GM12878 (cell line): ENCODE measurements at regions not wholly inside any gene's neighbourhood (a gene's known extent, or its start where the extent isn't known, plus 50 kb on each side); places are given as distances from the start of the nearest gene placed in this dataset.

Experiments
- ATAC-seq: fragments of 200-7000 bp; cut with Tn5 transposase; 3 replicates; pipeline ENCODE4 v1.9.1; 2020; ENCODE audit warnings: mild to moderate bottlenecking, moderate library complexity
- BruUV-seq: library from RNA; stranded (reverse); fragments of 400-500 nt; replicated peaks from 2 replicates; lab custom pipeline; 2021; lab: Mats Ljungman, UMichigan
- CTCF ChIA-PET: fragments of 300-600 bp; sonication (Branson Sonifier 250); formaldehyde crosslinking; extraction: SDS; loops from one replicate; lab custom pipeline; 2021; ENCODE audit warnings: inconsistent platforms; lab: Yijun Ruan, JAX
- POLR2A ChIA-PET: fragments of 350-600 bp; formaldehyde crosslinking; extraction: SDS; loops from one replicate; lab custom pipeline; 2021; ENCODE audit warnings: inconsistent platforms; lab: Charles Lee
- RAD21 ChIA-PET: fragments of 300-600 bp; sonication (Branson Sonifier 250); formaldehyde crosslinking; loops from one replicate; lab custom pipeline; 2023; ENCODE audit warnings: antibody characterized with exemption; ENCODE audit not compliant: unreplicated experiment; lab: Charles Lee
- SMC1A ChIA-PET: fragments of 300-600 bp; sonication (Branson Sonifier 250); formaldehyde crosslinking; loops from one replicate; lab custom pipeline; 2023; ENCODE audit not compliant: unreplicated experiment, uncharacterized antibody; lab: Charles Lee
- DNase-seq: peaks from one replicate; pipeline ENCODE4 v3.0.0-alpha.2; 2011; ENCODE audit warnings: low read depth, low spot score
- FAIRE-seq: peaks from 3 replicates; lab custom pipeline; 2011; peaks lifted over from hg19 to GRCh38; lab: Jason Lieb, UNC
- H2AFZ ChIP-seq: 2 replicates; pipeline ENCODE4 v1.6.0; 2011; ENCODE audit warnings: low read depth, low read length, control low read depth; ENCODE audit not compliant: control insufficient read depth
- H3K27ac ChIP-seq: 2 replicates; pipeline ENCODE4 v1.5.1; 2011; ENCODE audit warnings: control low read depth; ENCODE audit not compliant: control insufficient read depth, insufficient read depth
- H3K27me3 ChIP-seq, 2 experiments: replicated peaks in 1 of 2; 2 replicates each; pipeline versions ENCODE4 v1.6.0 to v1.6.1; 2011; ENCODE audit warnings: low read length in 1 of 2; ENCODE audit not compliant: control insufficient read depth in 2 of 2, insufficient read depth in 2 of 2
- H3K36me3 ChIP-seq, 2 experiments: 2 replicates each; pipeline ENCODE4 v1.5.1; 2011; ENCODE audit warnings: low read length in 1 of 2; ENCODE audit not compliant: control insufficient read depth in 2 of 2, insufficient read depth in 2 of 2
- H3K4me1 ChIP-seq: 2 replicates; pipeline ENCODE4 v1.6.1; 2011; ENCODE audit warnings: mild to moderate bottlenecking, low read length, moderate library complexity, mixed read lengths; ENCODE audit not compliant: control insufficient read depth, insufficient read depth
- H3K4me2 ChIP-seq: 2 replicates; pipeline ENCODE4 v1.6.0; 2011; ENCODE audit warnings: control low read depth; ENCODE audit not compliant: control insufficient read depth, insufficient read depth
- H3K4me3 ChIP-seq: fragments of 200-600 bp; sonication (generic); 2 replicates; pipeline ENCODE4 v1.5.1; 2016
- H3K79me2 ChIP-seq: 2 replicates; pipeline ENCODE4 v1.6.0; 2011; ENCODE audit warnings: low read length; ENCODE audit not compliant: control insufficient read depth, insufficient read depth
- H3K9ac ChIP-seq: 2 replicates; pipeline ENCODE4 v1.8.0; 2011; ENCODE audit warnings: low read length, control low read depth, mixed read lengths; ENCODE audit not compliant: control insufficient read depth, insufficient read depth
- H3K9me3 ChIP-seq: replicated peaks from 3 replicates; pipeline ENCODE4 v1.5.1; 2011; ENCODE audit warnings: mild to moderate bottlenecking, low read length; ENCODE audit not compliant: control insufficient read depth, insufficient read depth
- H4K20me1 ChIP-seq: 2 replicates; pipeline ENCODE4 v1.6.0; 2011; ENCODE audit not compliant: control insufficient read depth, insufficient read depth
- ATF7 ChIP-seq: fragments of 450-650 bp; IDR thresholded peaks from 2 replicates; pipeline ENCODE4 v1.6.1; 2016; ENCODE audit warnings: low read depth, mild to moderate bottlenecking
- BHLHE40 ChIP-seq, 2 experiments: fragments of 450-650 bp in 1 of 2; IDR thresholded peaks; 2 replicates each; pipeline ENCODE4 v1.6.1; 2011 to 2017; ENCODE audit warnings: low read depth in 2 of 2, borderline replicate concordance in 1 of 2, improper control_type of control experiment in 1 of 2, low read length in 1 of 2, mild to moderate bottlenecking in 1 of 2
- BRCA1 ChIP-seq: IDR thresholded peaks from 2 replicates; pipeline ENCODE4 v1.6.1; 2011; ENCODE audit warnings: low read depth, low read length, improper control_type of control experiment
- CBFB ChIP-seq: IDR thresholded peaks from 2 replicates; pipeline ENCODE4 v1.6.1; 2016; ENCODE audit warnings: antibody characterized with exemption, low read depth
- DPF2 ChIP-seq: fragments of 450-650 bp; IDR thresholded peaks from 2 replicates; pipeline ENCODE4 v1.6.1; 2017; ENCODE audit warnings: mild to moderate bottlenecking
- GATAD2B ChIP-seq: fragments of 450-650 bp; conservative IDR thresholded peaks from 2 replicates; pipeline ENCODE4 v1.6.1; 2017; ENCODE audit warnings: low read depth, mild to moderate bottlenecking, moderate library complexity
- HDAC6 ChIP-seq: fragments of 200-600 bp; sonication (generic); IDR thresholded peaks from one replicate; pipeline ENCODE4 v1.8.0; 2017; ENCODE audit warnings: antibody characterized with exemption; ENCODE audit not compliant: unreplicated experiment
- HDGF ChIP-seq: fragments of 450-650 bp; IDR thresholded peaks from 2 replicates; pipeline ENCODE4 v1.6.1; 2016; ENCODE audit warnings: antibody characterized with exemption
- JUNB ChIP-seq: IDR thresholded peaks from 2 replicates; pipeline ENCODE4 v1.6.1; 2016; ENCODE audit warnings: antibody characterized with exemption, mild to moderate bottlenecking
- KAT2A ChIP-seq: conservative IDR thresholded peaks from 2 replicates; pipeline ENCODE4 v1.6.1; 2011; ENCODE audit warnings: low read depth, low read length; ENCODE audit not compliant: control insufficient read depth
- NBN ChIP-seq: fragments of 450-650 bp; IDR thresholded peaks from 2 replicates; pipeline ENCODE4 v1.6.1; 2016
- NFYA ChIP-seq: IDR thresholded peaks from 2 replicates; pipeline ENCODE4 v1.6.1; 2011; ENCODE audit warnings: low read depth, mild to moderate bottlenecking, low read length, improper control_type of control experiment, borderline replicate concordance
- RB1 ChIP-seq: fragments of 450-650 bp; formaldehyde crosslinking; IDR thresholded peaks from 2 replicates; pipeline ENCODE4 v1.6.1; 2017; ENCODE audit warnings: mild to moderate bottlenecking, borderline replicate concordance
- RFX5 ChIP-seq: IDR thresholded peaks from 2 replicates; pipeline ENCODE4 v1.6.1; 2011; ENCODE audit warnings: low read depth, low read length, improper control_type of control experiment
- SP1 ChIP-seq: IDR thresholded peaks from one replicate; pipeline ENCODE4 v1.6.1; 2011; ENCODE audit warnings: low read depth, low read length
- STAT3 ChIP-seq: IDR thresholded peaks from 2 replicates; pipeline ENCODE4 v1.6.1; 2011; ENCODE audit warnings: low read depth, low read length, improper control_type of control experiment
- SUZ12 ChIP-seq: fragments of 200-600 bp; sonication (generic); IDR thresholded peaks from one replicate; pipeline ENCODE4 v1.6.1; 2018; ENCODE audit warnings: antibody characterized with exemption, mild to moderate bottlenecking; ENCODE audit not compliant: unreplicated experiment
- ZBED1 ChIP-seq: IDR thresholded peaks from 2 replicates; pipeline ENCODE4 v1.6.1; 2016; ENCODE audit warnings: borderline replicate concordance
- ZNF384 ChIP-seq: IDR thresholded peaks from 2 replicates; pipeline ENCODE4 v1.6.1; 2012; ENCODE audit warnings: low read depth, mild to moderate bottlenecking, low read length, improper control_type of control experiment, borderline replicate concordance
- WGBS: methylation state at CpG from one replicate; pipeline ENCODE4 v1.1.6; 2016; ENCODE audit warnings: low lambda C conversion rate; ENCODE audit not compliant: insufficient replicate concordance, insufficient coverage; ENCODE audit errors: missing lambda C conversion rate; 5-methylcytosine and 5-hydroxymethylcytosine counted together
- in situ Hi-C: fragments of 300-500 bp; cut with MboI; formaldehyde crosslinking; loops from 9 replicates; pipeline ENCODE4 v1.14.3; 2018; ENCODE audit warnings: mixed read lengths
- intact Hi-C: fragments of 100-400 bp; cut with micrococcal nuclease; formaldehyde crosslinking; loops from one replicate; pipeline ENCODE4 v1.14.2; 2022; ENCODE audit not compliant: unreplicated experiment
- TF ChIP-seq, protein P1 (sequence below): fragments of 450-650 bp; IDR thresholded peaks from 2 replicates; pipeline ENCODE4 v1.6.1; 2014; ENCODE audit warnings: mild to moderate bottlenecking
- TF ChIP-seq, protein P2 (sequence below): fragments of 450-650 bp; IDR thresholded peaks from 2 replicates; pipeline ENCODE4 v1.6.1; 2016; ENCODE audit warnings: mild to moderate bottlenecking

DNA sequence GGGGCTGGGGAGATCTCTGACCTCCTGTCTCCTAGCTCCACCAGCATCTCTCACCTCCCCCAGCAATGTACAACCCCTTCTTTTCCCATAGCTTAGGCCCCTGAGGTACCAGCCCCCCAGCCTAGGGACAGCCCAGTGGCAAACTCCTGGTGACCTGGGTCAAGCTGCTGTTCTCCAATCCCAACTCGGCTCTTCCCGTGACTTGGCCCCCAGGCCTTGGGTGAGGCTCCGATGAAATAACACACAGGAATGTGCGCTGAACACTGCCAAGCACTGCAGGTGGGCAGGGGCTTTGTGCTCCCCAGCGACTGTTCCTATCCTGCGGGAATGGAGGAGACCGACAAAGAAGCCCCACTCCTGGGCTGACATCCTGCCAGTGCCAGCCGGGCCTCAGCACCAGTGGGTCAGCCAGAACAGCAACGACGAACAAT, 63.7 kb upstream of the AMZ2 start (continued):
- no peak for TF ChIP-seq RB1
- TF ChIP-seq ZNF384: no peak
- no peak for TF ChIP-seq DPF2
- TF ChIP-seq CBFB: no peak
- no peak for TF ChIP-seq GATAD2B
- TF ChIP-seq, protein P1, sequence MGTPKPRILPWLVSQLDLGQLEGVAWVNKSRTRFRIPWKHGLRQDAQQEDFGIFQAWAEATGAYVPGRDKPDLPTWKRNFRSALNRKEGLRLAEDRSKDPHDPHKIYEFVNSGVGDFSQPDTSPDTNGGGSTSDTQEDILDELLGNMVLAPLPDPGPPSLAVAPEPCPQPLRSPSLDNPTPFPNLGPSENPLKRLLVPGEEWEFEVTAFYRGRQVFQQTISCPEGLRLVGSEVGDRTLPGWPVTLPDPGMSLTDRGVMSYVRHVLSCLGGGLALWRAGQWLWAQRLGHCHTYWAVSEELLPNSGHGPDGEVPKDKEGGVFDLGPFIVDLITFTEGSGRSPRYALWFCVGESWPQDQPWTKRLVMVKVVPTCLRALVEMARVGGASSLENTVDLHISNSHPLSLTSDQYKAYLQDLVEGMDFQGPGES: no peak
- TF ChIP-seq ZBED1: no peak
- no peak for TF ChIP-seq HDGF
- no peak for TF ChIP-seq SP1
- no peak for TF ChIP-seq RFX5
- TF ChIP-seq, all 136 proteins: peak for 0

DNA sequence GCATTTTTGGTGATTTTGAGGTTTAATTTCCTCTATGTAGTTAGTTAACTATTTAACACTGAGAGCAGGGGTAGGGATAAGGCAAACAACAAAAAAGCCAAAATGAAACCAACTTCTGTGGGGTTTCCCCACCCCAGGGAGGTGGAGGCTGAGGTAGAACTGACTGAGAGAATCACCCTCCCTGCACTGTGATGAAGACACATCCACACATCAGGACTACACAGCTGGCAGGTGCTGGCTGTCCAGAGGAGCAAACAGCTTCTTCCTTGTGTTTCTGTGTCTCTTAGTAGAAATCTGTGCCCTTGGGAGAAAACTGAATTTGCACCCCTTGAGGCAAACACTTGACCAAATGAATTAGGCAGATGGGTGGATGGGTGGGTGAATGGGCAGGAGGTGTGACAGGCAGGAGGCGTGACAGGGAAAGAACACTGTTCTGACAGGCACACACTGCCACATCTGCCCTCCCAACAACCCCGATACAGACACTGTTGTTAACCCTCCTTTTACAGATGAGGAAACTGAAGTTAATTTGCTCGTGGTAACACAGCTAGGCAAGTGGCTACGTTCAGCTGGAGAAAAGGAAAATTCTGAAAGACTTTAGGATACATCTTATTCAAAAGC, 62.9 kb upstream of the AMZ2 start:
- ChIA-PET CTCF (interaction anchor here (1.5 to 8.2 kb wide), 9 partner anchors 11 to 313 kb away, joined by 4 to 90 read pairs (median 7); no protein-coding TSS in a partner anchor), SMC1A (interaction anchor here (0.8 to 8.8 kb wide), 11 partner anchors 8 to 723 kb away, joined by 3 to 60 read pairs (median 6); partner anchors contain the start of gene AMZ2), POLR2A (interaction anchor here (0.5 kb wide), 1 partner anchor 51 kb away, joined by 3 read pairs; no protein-coding TSS in a partner anchor), RAD21 (interaction anchor here (1.3 to 7.3 kb wide), 4 partner anchors 12 to 274 kb away, joined by 5 to 49 read pairs (median 20); partner anchors contain the start of gene WIPI1)
- H3K27me3 ChIP-seq: no peaks in the 10 kb centered on the region
- DNase-seq: no peak
- no peaks in the 10 kb centered on the region; the same call in 2 of the 3 replicates for H3K9me3 ChIP-seq
- ATAC-seq: peak; percentile 74
- peak overlapping the region; percentile 52 for H3K4me2 ChIP-seq
- intact Hi-C loops (loop anchor here (5.0 kb wide), 1 partner anchor 62 kb away; the partner anchor contains the start of gene AMZ2), in situ Hi-C loops (loop anchor here (5.0 kb wide), 1 partner anchor 272 kb away; the partner anchor contains the start of gene WIPI1)
- no peaks in the 10 kb centered on the region for H3K36me3 ChIP-seq
- TF ChIP-seq BHLHE40 (IDR thresholded peaks at IDR 0.05; ENCODE audit: borderline replicate concordance in 1 of 2, low read depth in 2 of 2, low read length in 1 of 2) (peak in 1 of 2 experiments; percentile 18; a peak in 1 of 4 replicates), ATF7 (0 out of 2 replicates have a peak, but pooled peaks have one; percentile 10), KAT2A (no peak), HDAC6 (no peak), NFYA (no peak), NBN (peak; percentile 46; the same call in 1 of the 2 replicates), BRCA1 (no peak), ZNF384 (no peak), SUZ12 (no peak), STAT3 (no peak), JUNB (0 out of 2 replicates have a peak, but pooled peaks have one; percentile 14)
- TF ChIP-seq, protein P2, sequence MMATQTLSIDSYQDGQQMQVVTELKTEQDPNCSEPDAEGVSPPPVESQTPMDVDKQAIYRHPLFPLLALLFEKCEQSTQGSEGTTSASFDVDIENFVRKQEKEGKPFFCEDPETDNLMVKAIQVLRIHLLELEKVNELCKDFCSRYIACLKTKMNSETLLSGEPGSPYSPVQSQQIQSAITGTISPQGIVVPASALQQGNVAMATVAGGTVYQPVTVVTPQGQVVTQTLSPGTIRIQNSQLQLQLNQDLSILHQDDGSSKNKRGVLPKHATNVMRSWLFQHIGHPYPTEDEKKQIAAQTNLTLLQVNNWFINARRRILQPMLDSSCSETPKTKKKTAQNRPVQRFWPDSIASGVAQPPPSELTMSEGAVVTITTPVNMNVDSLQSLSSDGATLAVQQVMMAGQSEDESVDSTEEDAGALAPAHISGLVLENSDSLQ: peak; percentile 53; the same call in 1 of the 2 replicates
- no peaks in the 10 kb centered on the region for H4K20me1 ChIP-seq
- WGBS: 45% methylated on average over 4 of the region's 4 CpGs
- H3K27ac ChIP-seq: peak overlapping the region; percentile 78
- peaks cover 10% of the 10 kb centered on the region for H3K79me2 ChIP-seq
- peak overlapping the region; percentile 50; the same call in 1 of the 2 replicates for H3K4me3 ChIP-seq
- peak; percentile 35 for FAIRE-seq
- peaks cover 34% of the 10 kb centered on the region for H3K4me1 ChIP-seq
- BruUV-seq: no TSS peak
- H2AFZ ChIP-seq: peak overlapping the region; percentile 2
- no peak overlapping the region for H3K9ac ChIP-seq
